ENCODE measurements at regions not wholly inside any gene's neighbourhood (a gene's known extent, or its start where the extent isn't known, plus 50 kb on each side); places are given as distances from the start of the nearest gene placed in this dataset.

GRCh38 chr5:167820101-167820990 lies 471.1 kb upstream of the WWC1 start:
- Histone ChIP-seq H4K20me1 (ENCODE audit: insufficient read depth, low read length) (no peaks in the 10 kb centered on the region), H3K27me3 (ENCODE audit: insufficient read depth, low read length) (no peaks in the 10 kb centered on the region), H3K9me2 (ENCODE audit: low read depth, low read length) (no peaks in the 10 kb centered on the region), H3F3A (ENCODE audit: insufficient read depth, low read length) (no peaks in the 10 kb centered on the region), H3K4me3 (ENCODE audit: low read depth, low read length, poor library complexity, severe bottlenecking) (no peak overlapping the region), H3K36me3 (ENCODE audit: insufficient read depth, low read length) (no peaks in the 10 kb centered on the region), H3K27ac (ENCODE audit: low read depth, low read length, poor library complexity, severe bottlenecking) (no peak overlapping the region), H3K4me1 (ENCODE audit: insufficient read depth, low read length, severe bottlenecking) (no peaks in the 10 kb centered on the region), H3K4me2 (ENCODE audit: low read length) (no peak overlapping the region), H3K79me2 (ENCODE audit: insufficient read depth, low read length) (no peaks in the 10 kb centered on the region), H2AFZ (ENCODE audit: low read length) (no peak overlapping the region), H3K9me3 (ENCODE audit: low read length) (no peaks in the 10 kb centered on the region), H3K9ac (ENCODE audit: low read length) (no peak overlapping the region)
- TF ChIP-seq CTCF (IDR thresholded peaks at IDR 0.05; ENCODE audit: low read length) (no peak), EZH2 (IDR thresholded peaks at IDR 0.05; ENCODE audit: borderline replicate concordance, low read length) (no peak)

- no peaks in the 10 kb centered on the region for H3K9me3 ChIP-seq (ENCODE audit: low read length)
- H3K4me2 ChIP-seq (ENCODE audit: low read length), result no peak overlapping the region
- no peaks in the 10 kb centered on the region for H3K9me2 ChIP-seq (ENCODE audit: low read depth, low read length)
- H3K79me2 ChIP-seq (ENCODE audit: insufficient read depth, low read length), result no peaks in the 10 kb centered on the region
- H3K4me1 ChIP-seq (ENCODE audit: insufficient read depth, low read length, severe bottlenecking), result no peaks in the 10 kb centered on the region
- no peaks in the 10 kb centered on the region for H3F3A ChIP-seq (ENCODE audit: insufficient read depth, low read length)
- no peaks in the 10 kb centered on the region for H3K36me3 ChIP-seq (ENCODE audit: insufficient read depth, low read length)
- H3K4me3 ChIP-seq (ENCODE audit: low read depth, low read length, poor library complexity, severe bottlenecking), result no peak overlapping the region
- no peak overlapping the region for H3K27ac ChIP-seq (ENCODE audit: low read depth, low read length, poor library complexity, severe bottlenecking)
- TF ChIP-seq EZH2 (IDR thresholded peaks at IDR 0.05; ENCODE audit: borderline replicate concordance, low read length), result no peak
- no peak for TF ChIP-seq CTCF (IDR thresholded peaks at IDR 0.05; ENCODE audit: low read length)
- H3K27me3 ChIP-seq (ENCODE audit: insufficient read depth, low read length), result no peaks in the 10 kb centered on the region
- no peak overlapping the region for H3K9ac ChIP-seq (ENCODE audit: low read length)
- no peaks in the 10 kb centered on the region for H4K20me1 ChIP-seq (ENCODE audit: insufficient read depth, low read length)
- no peak overlapping the region for H2AFZ ChIP-seq (ENCODE audit: low read length)
Measured at GRCh38 chr5:167821151-167821550, 470.3 kb upstream of the WWC1 start.

- no peaks in the 10 kb centered on the region for H3F3A ChIP-seq (ENCODE audit: insufficient read depth, low read length)
- no peaks in the 10 kb centered on the region for H3K9me2 ChIP-seq (ENCODE audit: low read depth, low read length)
- no peaks in the 10 kb centered on the region for H3K79me2 ChIP-seq (ENCODE audit: insufficient read depth, low read length)
- no peaks in the 10 kb centered on the region for H3K9me3 ChIP-seq (ENCODE audit: low read length)
- H3K27me3 ChIP-seq (ENCODE audit: insufficient read depth, low read length), result no peaks in the 10 kb centered on the region
- no peaks in the 10 kb centered on the region for H3K4me1 ChIP-seq (ENCODE audit: insufficient read depth, low read length, severe bottlenecking)
- no peaks in the 10 kb centered on the region for H3K36me3 ChIP-seq (ENCODE audit: insufficient read depth, low read length)
- no peak overlapping the region for H3K4me3 ChIP-seq (ENCODE audit: low read depth, low read length, poor library complexity, severe bottlenecking)
- no peak for TF ChIP-seq CTCF (IDR thresholded peaks at IDR 0.05; ENCODE audit: low read length)
- TF ChIP-seq EZH2 (IDR thresholded peaks at IDR 0.05; ENCODE audit: borderline replicate concordance, low read length), result no peak
- no peak overlapping the region for H3K9ac ChIP-seq (ENCODE audit: low read length)
- no peak overlapping the region for H3K27ac ChIP-seq (ENCODE audit: low read depth, low read length, poor library complexity, severe bottlenecking)
- H3K4me2 ChIP-seq (ENCODE audit: low read length), result no peak overlapping the region
- no peak overlapping the region for H2AFZ ChIP-seq (ENCODE audit: low read length)
- H4K20me1 ChIP-seq (ENCODE audit: insufficient read depth, low read length), result no peaks in the 10 kb centered on the region
Measured at GRCh38 chr5:167821669-167822068, 469.8 kb upstream of the WWC1 start.
